OCI-LY7 (cell line): ENCODE measurements at regions not wholly inside any gene's neighbourhood (a gene's known extent, or its start where the extent isn't known, plus 50 kb on each side); places are given as distances from the start of the nearest gene placed in this dataset.

Experiments used
- BruUV-seq: library from RNA; stranded (reverse); fragments of 400-500 nt; replicated peaks from 2 replicates; lab custom pipeline; 2021; lab: Mats Ljungman, UMichigan
- CTCF ChIA-PET: fragments of 300-600 bp; sonication (Branson Sonifier 250); formaldehyde crosslinking; loops from one replicate; lab custom pipeline; 2022; ENCODE audit warnings: antibody characterized with exemption; ENCODE audit not compliant: unreplicated experiment; lab: Charles Lee
- POLR2A ChIA-PET: fragments of 300-600 bp; sonication (Branson Sonifier 250); formaldehyde crosslinking; loops from one replicate; lab custom pipeline; 2022; ENCODE audit warnings: antibody characterized with exemption; lab: Charles Lee
- DNase-seq: peaks from one replicate; pipeline ENCODE4 v3.0.0-alpha.2; 2015; ENCODE audit warnings: low spot score
- H2AFZ ChIP-seq: fragments of 200-600 bp; sonication (generic), shearing (Covaris generic); 2 replicates; pipeline ENCODE4 v1.6.1; 2014; ENCODE audit warnings: mild to moderate bottlenecking, antibody characterized with exemption, low read length, moderate library complexity
- H3K27ac ChIP-seq: fragments of 200-600 bp; sonication (generic); 2 replicates; pipeline ENCODE4 v1.5.1; 2014; ENCODE audit warnings: mixed run types, low read depth, mild to moderate bottlenecking, moderate library complexity, low read length, inconsistent platforms; ENCODE audit not compliant: poor library complexity, severe bottlenecking
- H3K36me3 ChIP-seq: fragments of 200-600 bp; sonication (generic); 2 replicates; pipeline ENCODE4 v1.6.1; 2014; ENCODE audit warnings: mild to moderate bottlenecking, antibody characterized with exemption, low read length, moderate library complexity, mixed read lengths; ENCODE audit not compliant: insufficient read depth
- H3K4me1 ChIP-seq: fragments of 200-600 bp; sonication (generic); 2 replicates; pipeline ENCODE4 v1.5.1; 2014; ENCODE audit warnings: mild to moderate bottlenecking, low read length; ENCODE audit not compliant: insufficient read depth, poor library complexity, severe bottlenecking
- H3K4me2 ChIP-seq: fragments of 200-600 bp; sonication (generic); 2 replicates; pipeline ENCODE4 v1.6.1; 2014; ENCODE audit warnings: mild to moderate bottlenecking, low read length
- H3K4me3 ChIP-seq: fragments of 200-600 bp; sonication (generic); 2 replicates; pipeline ENCODE4 v1.5.1; 2014; ENCODE audit warnings: mild to moderate bottlenecking, low read depth, low read length; ENCODE audit not compliant: poor library complexity, severe bottlenecking
- H3K79me2 ChIP-seq: fragments of 200-600 bp; sonication (generic); 2 replicates; pipeline ENCODE4 v1.6.1; 2016; ENCODE audit warnings: low read depth, mild to moderate bottlenecking, low read length, moderate library complexity, mixed read lengths; ENCODE audit not compliant: insufficient read depth
- H3K9me2 ChIP-seq: fragments of 200-600 bp; sonication (generic); 2 replicates; pipeline ENCODE4 v1.6.1; 2016; ENCODE audit warnings: mild to moderate bottlenecking, low read length, mixed read lengths; ENCODE audit not compliant: insufficient read depth
- H3K9me3 ChIP-seq: fragments of 200-600 bp; sonication (generic); 2 replicates; pipeline ENCODE4 v1.6.1; 2014; ENCODE audit warnings: mild to moderate bottlenecking, mixed run types, low read length, mixed read lengths
- H4K20me1 ChIP-seq: fragments of 200-600 bp; sonication (generic); 2 replicates; pipeline ENCODE4 v1.6.1; 2014; ENCODE audit warnings: mild to moderate bottlenecking, antibody characterized with exemption, low read length, moderate library complexity, mixed read lengths; ENCODE audit not compliant: insufficient read depth
- EZH2phosphoT487 ChIP-seq: fragments of 200-600 bp; sonication (generic); IDR thresholded peaks from 2 replicates; pipeline ENCODE4 v1.6.1; 2018; ENCODE audit warnings: low read depth, borderline replicate concordance, mild to moderate bottlenecking, mixed run types, antibody characterized with exemption, low read length, moderate library complexity, mixed read lengths
- intact Hi-C: fragments of 100-400 bp; cut with micrococcal nuclease; formaldehyde crosslinking; loops from one replicate; pipeline ENCODE4 v1.10.0; 2022; ENCODE audit not compliant: unreplicated experiment
- TF ChIP-seq, protein P1 (sequence below): fragments of 200-600 bp; sonication (generic); conservative IDR thresholded peaks from 2 replicates; pipeline ENCODE4 v1.5.1; 2014; ENCODE audit warnings: mild to moderate bottlenecking, antibody characterized with exemption, low read length, moderate library complexity, mixed read lengths

DNA sequence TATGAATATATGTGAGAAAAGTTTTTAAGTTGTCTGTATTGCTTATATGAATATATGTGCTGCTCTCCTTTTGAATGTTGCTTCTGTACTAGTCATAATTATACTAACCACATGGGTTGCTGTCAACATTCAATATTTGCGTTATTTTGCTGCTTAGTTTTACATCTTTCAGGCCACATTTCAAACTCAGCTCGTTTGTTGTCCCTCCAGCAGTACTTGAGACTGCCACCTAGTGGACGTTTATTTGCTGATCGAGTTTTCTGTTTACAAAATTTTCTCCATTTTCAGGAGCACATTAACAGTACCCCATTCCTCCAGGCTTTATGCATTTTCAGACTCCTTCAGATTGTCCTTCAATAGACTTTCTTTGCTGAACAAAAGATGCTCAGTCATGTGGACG lies 75.8 kb downstream of the NUDT11 start:
- Histone ChIP-seq H2AFZ (peak overlapping the region; percentile 61; the same call in 1 of the 2 replicates), H3K27ac (no peak overlapping the region), H3K9me2 (no peaks in the 10 kb centered on the region), H3K4me1 (peaks cover 39% of the 10 kb centered on the region), H4K20me1 (no peaks in the 10 kb centered on the region), H3K4me3 (no peak overlapping the region), H3K79me2 (no peaks in the 10 kb centered on the region), H3K9me3 (no peaks in the 10 kb centered on the region), H3K4me2 (peak overlapping the region; percentile 50), H3K36me3 (no peaks in the 10 kb centered on the region)
- no TSS peak for BruUV-seq
- POLR2A ChIA-PET: interaction anchor here (1.1 kb wide), 1 partner anchor 84 kb away, joined by 3 read pairs; no protein-coding TSS in a partner anchor
- CTCF ChIA-PET: interaction anchor here (0.6 kb wide), 1 partner anchor 84 kb away, joined by 3 read pairs; no protein-coding TSS in a partner anchor
- peak; percentile 73 for DNase-seq
- intact Hi-C loops: loop anchor here (1.0 to 10.0 kb wide), 3 partner anchors 26 to 276 kb away; no protein-coding TSS in a partner anchor
- TF ChIP-seq EZH2phosphoT487: no peak
- TF ChIP-seq, protein P1, sequence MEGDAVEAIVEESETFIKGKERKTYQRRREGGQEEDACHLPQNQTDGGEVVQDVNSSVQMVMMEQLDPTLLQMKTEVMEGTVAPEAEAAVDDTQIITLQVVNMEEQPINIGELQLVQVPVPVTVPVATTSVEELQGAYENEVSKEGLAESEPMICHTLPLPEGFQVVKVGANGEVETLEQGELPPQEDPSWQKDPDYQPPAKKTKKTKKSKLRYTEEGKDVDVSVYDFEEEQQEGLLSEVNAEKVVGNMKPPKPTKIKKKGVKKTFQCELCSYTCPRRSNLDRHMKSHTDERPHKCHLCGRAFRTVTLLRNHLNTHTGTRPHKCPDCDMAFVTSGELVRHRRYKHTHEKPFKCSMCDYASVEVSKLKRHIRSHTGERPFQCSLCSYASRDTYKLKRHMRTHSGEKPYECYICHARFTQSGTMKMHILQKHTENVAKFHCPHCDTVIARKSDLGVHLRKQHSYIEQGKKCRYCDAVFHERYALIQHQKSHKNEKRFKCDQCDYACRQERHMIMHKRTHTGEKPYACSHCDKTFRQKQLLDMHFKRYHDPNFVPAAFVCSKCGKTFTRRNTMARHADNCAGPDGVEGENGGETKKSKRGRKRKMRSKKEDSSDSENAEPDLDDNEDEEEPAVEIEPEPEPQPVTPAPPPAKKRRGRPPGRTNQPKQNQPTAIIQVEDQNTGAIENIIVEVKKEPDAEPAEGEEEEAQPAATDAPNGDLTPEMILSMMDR: peak; percentile 81

DNA sequence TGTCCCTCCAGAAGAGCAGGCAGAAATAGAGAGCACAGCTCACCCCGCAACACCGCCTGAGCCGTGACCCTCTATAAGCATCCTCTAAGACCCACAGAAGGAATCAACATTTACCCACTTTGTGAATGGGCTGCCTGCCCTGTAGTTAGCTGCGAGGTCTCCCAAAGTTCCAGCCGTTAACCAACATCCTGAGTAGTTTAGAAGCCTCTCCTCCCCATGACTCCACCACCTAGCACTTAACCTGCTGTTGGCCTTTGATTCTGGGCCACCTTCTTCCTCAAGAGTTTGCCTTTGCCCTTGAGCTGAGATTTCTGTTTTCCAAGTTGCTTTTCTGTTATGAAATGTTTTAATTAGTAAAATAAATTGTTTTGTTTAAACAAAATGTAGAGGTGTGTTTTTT lies 75.8 kb downstream of the NUDT10 start:
- no peak for DNase-seq
- intact Hi-C loops: no loop called here
- Histone ChIP-seq H3K9me3 (no peaks in the 10 kb centered on the region), H2AFZ (no peak overlapping the region), H3K79me2 (no peaks in the 10 kb centered on the region), H3K27ac (no peak overlapping the region), H4K20me1 (no peaks in the 10 kb centered on the region), H3K4me1 (no peaks in the 10 kb centered on the region), H3K36me3 (no peaks in the 10 kb centered on the region; the same call in 1 of the 2 replicates), H3K4me3 (no peak overlapping the region), H3K4me2 (no peak overlapping the region), H3K9me2 (no peaks in the 10 kb centered on the region)
- TF ChIP-seq, protein P1: no peak
- no peak for TF ChIP-seq EZH2phosphoT487
- CTCF ChIA-PET: no interaction called here
- POLR2A ChIA-PET: no interaction called here
- no TSS peak for BruUV-seq

DNA sequence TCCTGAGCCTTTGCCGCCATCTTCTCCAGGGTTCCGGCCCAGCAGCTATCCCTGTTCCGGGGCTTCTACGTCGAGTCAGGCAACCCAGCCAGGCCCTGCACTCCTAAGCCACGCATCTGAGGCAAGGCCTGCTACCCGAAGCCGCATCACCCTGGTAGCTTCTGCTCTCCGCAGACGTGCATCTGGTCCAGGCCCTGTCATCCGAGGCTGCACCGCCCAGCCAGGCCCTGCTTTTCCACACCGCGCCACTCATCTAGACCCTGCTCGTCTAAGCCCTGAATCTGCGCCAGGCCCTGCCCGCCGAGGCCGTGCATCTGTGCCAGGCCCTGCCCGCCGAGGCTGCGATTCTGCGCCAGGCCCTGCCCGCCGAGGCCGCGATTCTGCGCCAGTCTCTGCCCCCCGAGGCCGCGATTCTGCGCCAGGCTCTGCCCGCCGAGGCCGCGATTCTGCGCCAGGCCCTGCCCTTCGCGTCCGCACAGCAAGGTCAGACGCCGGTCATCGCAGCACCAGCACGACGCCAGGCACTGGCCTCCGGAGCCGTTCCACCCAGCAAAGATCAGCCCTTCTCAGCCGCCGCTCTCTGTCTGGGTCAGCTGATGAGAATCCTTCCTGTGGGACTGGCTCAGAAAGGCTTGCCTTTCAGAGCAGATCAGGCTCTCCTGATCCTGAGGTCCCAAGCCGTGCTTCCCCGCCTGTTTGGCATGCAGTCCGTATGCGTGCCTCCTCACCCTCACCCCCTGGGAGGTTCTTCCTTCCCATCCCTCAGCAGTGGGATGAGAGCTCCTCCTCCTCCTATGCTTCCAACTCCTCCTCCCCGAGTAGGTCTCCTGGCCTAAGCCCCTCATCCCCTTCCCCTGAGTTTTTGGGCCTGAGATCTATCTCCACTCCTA lies 75.1 kb downstream of the NUDT10 start:
- CTCF ChIA-PET: no interaction called here
- H3K79me2 ChIP-seq: peaks cover 6% of the 10 kb centered on the region; the same call in 1 of the 2 replicates
- intact Hi-C loops: no loop called here

More for the DNA sequence above, 75.1 kb downstream of the NUDT10 start:
- peaks cover 6% of the 10 kb centered on the region for H3K4me1 ChIP-seq
- no peak for DNase-seq
- H2AFZ ChIP-seq: no peak overlapping the region
- no peaks in the 10 kb centered on the region for H3K9me3 ChIP-seq
- no TSS peak for BruUV-seq
- POLR2A ChIA-PET: no interaction called here
- no peak overlapping the region for H3K27ac ChIP-seq
- H4K20me1 ChIP-seq: no peaks in the 10 kb centered on the region
- H3K4me2 ChIP-seq: no peak overlapping the region
- no peaks in the 10 kb centered on the region for H3K9me2 ChIP-seq
- H3K4me3 ChIP-seq: no peak overlapping the region
- H3K36me3 ChIP-seq: no peaks in the 10 kb centered on the region; the same call in 1 of the 2 replicates
- TF ChIP-seq, protein P1: no peak
- no peak for TF ChIP-seq EZH2phosphoT487
